Keratinocyte (primary cell): ENCODE measurements at regions not wholly inside any gene's neighbourhood (a gene's known extent, or its start where the extent isn't known, plus 50 kb on each side); places are given as distances from the start of the nearest gene placed in this dataset.

Source experiments
- DNase-seq: peaks from one replicate; pipeline ENCODE4 v3.0.0-alpha.2; 2011; ENCODE audit warnings: low read depth, missing footprints, low spot score
- FAIRE-seq: peaks from 2 replicates; lab custom pipeline; 2011; peaks lifted over from hg19 to GRCh38; lab: Jason Lieb, UNC
- H2AFZ ChIP-seq: 2 replicates; pipeline ENCODE4 v1.6.0; 2012; ENCODE audit warnings: low read length, control low read depth, inconsistent platforms; ENCODE audit not compliant: control insufficient read depth
- H3K27ac ChIP-seq: 2 replicates; pipeline ENCODE4 v1.5.1; 2011; ENCODE audit warnings: low read length; ENCODE audit not compliant: control insufficient read depth, insufficient read depth
- H3K27me3 ChIP-seq: 3 replicates; pipeline ENCODE4 v1.6.0; 2011; ENCODE audit warnings: low read length; ENCODE audit not compliant: control insufficient read depth, insufficient read depth; ENCODE audit errors: extremely low read depth
- H3K36me3 ChIP-seq, 2 experiments: 2 replicates in 1 of 2; 3 replicates in 1 of 2; pipeline ENCODE4 v1.5.1; 2011; ENCODE audit warnings: low read length in 2 of 2, mild to moderate bottlenecking in 1 of 2; ENCODE audit not compliant: control insufficient read depth in 2 of 2, insufficient read depth in 2 of 2; ENCODE audit errors: extremely low read depth in 1 of 2
- H3K4me1 ChIP-seq: 3 replicates; pipeline ENCODE4 v1.5.1; 2011; ENCODE audit warnings: low read length; ENCODE audit not compliant: control insufficient read depth, insufficient read depth; ENCODE audit errors: extremely low read depth
- H3K4me2 ChIP-seq: 3 replicates; pipeline ENCODE4 v1.6.0; 2011; ENCODE audit warnings: low read depth, low read length; ENCODE audit not compliant: control insufficient read depth, insufficient read depth; ENCODE audit errors: extremely low read depth
- H3K4me3 ChIP-seq, 3 experiments: fragments of 200-600 bp in 1 of 3; sonication (generic) in 1 of 3; 2 replicates in 2 of 3; 3 replicates in 1 of 3; pipeline ENCODE4 v1.5.1; 2011 to 2016; ENCODE audit warnings: low read length in 3 of 3, mild to moderate bottlenecking in 3 of 3, control low read depth in 2 of 3, inconsistent platforms in 1 of 3, low read depth in 1 of 3, mixed read lengths in 1 of 3, mixed run types in 1 of 3, moderate library complexity in 1 of 3; ENCODE audit not compliant: control insufficient read depth in 2 of 3, insufficient read depth in 2 of 3; ENCODE audit errors: extremely low read depth in 1 of 3
- H3K79me2 ChIP-seq: 2 replicates; pipeline ENCODE4 v1.6.0; 2012; ENCODE audit warnings: low read length; ENCODE audit not compliant: control insufficient read depth, insufficient read depth
- H3K9ac ChIP-seq: 3 replicates; pipeline ENCODE4 v1.6.0; 2011; ENCODE audit warnings: low read length; ENCODE audit not compliant: control insufficient read depth, insufficient read depth; ENCODE audit errors: extremely low read depth
- H3K9me1 ChIP-seq: 3 replicates; pipeline ENCODE4 v1.6.0; 2011; ENCODE audit warnings: low read length; ENCODE audit not compliant: control insufficient read depth, insufficient read depth; ENCODE audit errors: extremely low read depth
- H3K9me3 ChIP-seq: 2 replicates; pipeline ENCODE4 v1.5.1; 2012; ENCODE audit warnings: low read depth, low read length; ENCODE audit not compliant: control insufficient read depth
- H4K20me1 ChIP-seq: 3 replicates; pipeline ENCODE4 v1.6.0; 2011; ENCODE audit warnings: low read length; ENCODE audit not compliant: control insufficient read depth, insufficient read depth; ENCODE audit errors: extremely low read depth
- CTCF ChIP-seq, 3 experiments: IDR thresholded peaks in 1 of 3; conservative IDR thresholded peaks in 1 of 3; optimal IDR thresholded peaks in 1 of 3; 2 replicates in 2 of 3; 3 replicates in 1 of 3; pipeline versions ENCODE3 to v1.5.1; 2011; ENCODE audit warnings: low read length in 3 of 3, mild to moderate bottlenecking in 3 of 3, moderate library complexity in 2 of 3, control low read depth in 1 of 3, inconsistent platforms in 1 of 3; ENCODE audit not compliant: insufficient read depth in 2 of 3; ENCODE audit errors: extremely low read depth in 1 of 3
- EZH2 ChIP-seq: IDR thresholded peaks from one replicate; pipeline ENCODE4 v1.6.1; 2012; ENCODE audit warnings: inconsistent platforms, mild to moderate bottlenecking, low read length, moderate library complexity
- dilution Hi-C: fragments of 300-500 bp; cut with MboI; formaldehyde crosslinking; loops from one replicate; pipeline ENCODE4 v1.7.0; 2020; ENCODE audit warnings: low sequenced_read_pairs; ENCODE audit not compliant: extremely low pct_ligation_motif_present

GRCh38 chr1:115139381-115139780, 50.1 kb upstream of the TSPAN2 start:
- H3K27ac ChIP-seq = no peak overlapping the region

More at GRCh38 chr1:115139381-115139780, 50.1 kb upstream of the TSPAN2 start:
- TF ChIP-seq CTCF (optimal IDR thresholded peaks at IDR 0.05 in 1 of 3, IDR thresholded peaks at IDR 0.05 in 1 of 3, conservative IDR thresholded peaks at IDR 0.05 in 1 of 3; ENCODE audit: extremely low read depth in 1 of 3, insufficient read depth in 2 of 3, low read length in 3 of 3) (no peak), EZH2 (no peak)
- H4K20me1 ChIP-seq = no peaks in the 10 kb centered on the region
- no peak for DNase-seq
- H2AFZ ChIP-seq = peak overlapping the region; percentile 60
- H3K9me3 ChIP-seq = no peaks in the 10 kb centered on the region
- no peaks in the 10 kb centered on the region for H3K36me3 ChIP-seq
- dilution Hi-C loops = loop anchor here (10.0 to 25.0 kb wide), 2 partner anchors 323 to 455 kb away; no protein-coding TSS in a partner anchor
- no peaks in the 10 kb centered on the region for H3K27me3 ChIP-seq
- H3K9ac ChIP-seq = no peak overlapping the region
- FAIRE-seq = no peak
- peak overlapping the region; percentile 31 for H3K4me2 ChIP-seq
- H3K79me2 ChIP-seq = no peaks in the 10 kb centered on the region
- H3K4me1 ChIP-seq = peaks cover 45% of the 10 kb centered on the region
- no peaks in the 10 kb centered on the region for H3K9me1 ChIP-seq
- no peak overlapping the region for H3K4me3 ChIP-seq
